GM18498 (cell line): ENCODE measurements at regions not wholly inside any gene's neighbourhood (a gene's known extent, or its start where the extent isn't known, plus 50 kb on each side); places are given as distances from the start of the nearest gene placed in this dataset.

ENCODE experiments used
- ATAC-seq: cut with Tn5 transposase; IDR thresholded peaks from one replicate; pipeline ENCODE4 v1.9.1; 2021; ENCODE audit warnings: mild to moderate bottlenecking, moderate library complexity; ENCODE audit not compliant: unreplicated experiment

DNA sequence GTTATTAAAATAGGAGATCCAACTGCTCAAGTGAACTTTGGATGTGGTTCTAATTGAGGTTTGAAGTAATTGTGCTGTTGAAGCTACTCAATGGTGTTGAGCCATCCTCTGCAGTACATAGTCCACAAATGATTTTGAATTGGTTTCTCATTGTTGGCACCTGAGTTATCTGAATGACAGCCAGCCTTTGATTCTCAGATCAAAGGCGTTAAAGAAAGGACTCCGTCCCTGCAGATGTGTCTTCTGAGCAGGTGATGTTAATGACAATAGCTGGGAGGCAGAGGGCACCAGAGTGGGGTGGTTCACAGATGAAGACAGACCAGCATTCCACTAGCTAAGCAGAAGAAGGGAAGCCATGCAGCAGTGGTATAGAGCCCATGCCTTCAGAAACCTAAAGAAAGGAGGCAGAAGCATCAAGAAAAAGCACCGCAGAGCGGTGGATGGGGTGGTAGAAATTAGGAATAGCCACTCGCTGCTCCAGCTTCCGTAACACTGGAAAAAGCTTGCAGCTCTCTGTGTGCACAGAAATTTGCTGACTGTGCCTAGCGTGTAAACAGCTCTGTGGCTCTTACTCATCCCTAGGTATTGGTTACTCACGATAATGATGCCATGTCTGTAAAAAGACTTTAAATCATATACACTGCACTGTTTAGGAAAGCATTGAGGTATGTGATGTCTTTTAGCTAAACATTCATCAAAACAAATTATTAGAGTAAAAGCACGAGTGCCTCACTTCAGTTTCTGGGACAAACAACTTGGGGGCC is 79.2 kb upstream of the CLCN4 start:
- no peak for ATAC-seq

- ATAC-seq: no peak
Measured at GRCh38 chrX:10078266-10078665, 78.5 kb upstream of the CLCN4 start.

GRCh38 chrX:10079231-10079630 is 77.5 kb upstream of the CLCN4 start:
- ATAC-seq: no peak

DNA sequence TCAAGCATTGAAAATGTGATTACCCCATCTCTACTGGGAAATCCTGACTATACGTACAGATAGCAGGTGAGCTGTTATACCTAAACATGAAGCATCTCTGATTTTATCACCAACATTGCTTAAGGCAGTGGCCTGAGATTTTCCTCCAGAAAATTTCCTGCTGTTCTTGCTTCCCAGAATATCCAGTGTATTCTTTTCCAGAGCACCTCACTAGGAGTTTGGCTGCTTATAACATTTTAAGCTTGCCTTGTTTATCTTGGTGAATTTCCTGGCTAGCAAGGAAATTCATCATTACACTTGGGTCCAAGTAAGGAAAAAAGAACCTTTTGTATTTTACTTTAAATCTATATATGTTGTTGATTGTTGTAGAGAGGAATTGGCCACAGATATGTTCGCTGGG is 73.0 kb upstream of the CLCN4 start:
- ATAC-seq: no peak

DNA sequence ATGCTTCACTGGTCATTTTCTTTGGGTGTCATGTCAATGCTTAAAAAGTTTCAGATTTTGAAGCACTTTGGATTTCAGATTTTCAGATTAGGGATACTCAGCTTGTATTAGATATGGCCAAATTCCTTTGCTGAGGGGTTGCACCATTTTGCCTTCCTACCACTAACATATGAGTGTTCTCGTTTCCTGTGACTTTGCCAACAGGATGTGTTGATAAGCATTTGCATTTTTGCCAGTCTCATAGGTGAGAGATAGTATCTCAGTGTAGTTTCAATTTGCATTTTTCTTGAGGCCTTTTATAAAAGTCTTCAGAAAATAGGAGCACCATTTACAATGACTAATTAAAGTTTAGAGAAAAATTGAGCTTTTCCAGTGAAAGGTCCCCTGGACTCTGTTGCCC is 71.6 kb upstream of the CLCN4 start:
- peak; percentile 61 for ATAC-seq

DNA sequence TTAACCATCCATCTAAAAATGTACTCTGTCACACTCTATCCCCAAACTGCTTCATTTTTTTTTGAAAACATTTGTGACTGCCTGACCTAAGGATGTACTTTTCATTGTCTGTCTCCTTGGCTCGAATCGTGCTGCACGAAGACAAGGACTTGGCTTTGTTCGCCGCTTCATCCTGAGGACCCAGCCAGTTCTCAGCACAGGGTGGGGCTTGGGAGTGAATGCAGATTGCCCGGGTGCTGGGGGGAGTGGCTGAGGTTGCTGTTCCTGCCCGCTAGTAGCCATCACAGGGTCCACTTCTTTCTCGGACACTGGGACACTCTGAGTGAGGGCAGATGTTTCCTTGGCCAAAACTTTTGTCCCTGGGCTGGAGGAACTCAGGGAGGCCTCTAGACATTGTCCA is 70.1 kb upstream of the CLCN4 start:
- ATAC-seq: no peak

DNA sequence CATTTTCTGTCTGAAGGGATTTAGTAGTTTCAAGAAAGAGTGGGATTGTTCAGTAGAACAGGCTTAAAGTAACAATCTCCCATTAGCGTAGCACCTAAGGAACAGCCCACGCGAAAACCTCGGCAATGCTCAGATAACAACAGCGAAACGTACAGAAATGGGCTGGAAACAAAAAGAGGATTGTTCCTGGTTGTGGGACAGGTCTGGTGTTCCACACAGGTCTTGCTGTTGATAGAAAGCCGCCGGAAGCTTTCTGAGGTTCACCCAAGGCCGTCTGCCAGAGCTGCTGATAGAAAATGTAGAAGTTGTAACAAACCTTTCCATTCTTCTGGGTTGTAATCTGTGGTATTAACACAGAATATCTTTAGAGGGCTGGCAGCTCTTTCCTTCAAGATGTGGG is 69.4 kb upstream of the CLCN4 start:
- no peak for ATAC-seq

- ATAC-seq: no peak
Measured at GRCh38 chrX:10089378-10089795, 67.4 kb upstream of the CLCN4 start.

GRCh38 chrX:10090319-10090718 is 66.5 kb upstream of the CLCN4 start:
- ATAC-seq: no peak

GRCh38 chrX:10095246-10095645 is 61.5 kb upstream of the CLCN4 start:
- no peak for ATAC-seq

- ATAC-seq: no peak
Measured at GRCh38 chrX:10095698-10096432, 60.9 kb upstream of the CLCN4 start.

- ATAC-seq: peak; percentile 93
Measured at GRCh38 chrX:10098270-10098713, 58.5 kb upstream of the CLCN4 start.

- no peak for ATAC-seq
Measured at GRCh38 chrX:10099411-10099810, 57.4 kb upstream of the CLCN4 start.

DNA sequence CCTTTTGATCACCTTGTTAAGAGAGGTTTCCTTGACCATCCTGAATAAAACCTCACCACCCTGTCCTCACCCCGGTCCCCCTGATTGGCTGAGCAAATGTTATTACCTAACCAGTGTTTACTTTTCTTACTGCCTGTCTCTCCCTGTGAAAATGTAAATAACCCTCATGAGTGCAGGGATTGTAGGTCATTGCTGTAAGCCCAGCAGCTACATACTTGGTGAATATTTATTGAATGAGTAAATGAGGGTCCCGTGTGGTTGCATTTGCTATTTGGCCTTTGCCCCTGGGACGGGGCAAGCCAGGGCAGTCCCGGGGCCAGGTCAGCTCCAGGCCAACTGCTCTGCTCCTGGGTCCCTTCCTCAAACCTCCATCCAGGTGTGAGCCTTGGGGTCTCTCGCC is 55.5 kb upstream of the CLCN4 start:
- ATAC-seq: no peak

DNA sequence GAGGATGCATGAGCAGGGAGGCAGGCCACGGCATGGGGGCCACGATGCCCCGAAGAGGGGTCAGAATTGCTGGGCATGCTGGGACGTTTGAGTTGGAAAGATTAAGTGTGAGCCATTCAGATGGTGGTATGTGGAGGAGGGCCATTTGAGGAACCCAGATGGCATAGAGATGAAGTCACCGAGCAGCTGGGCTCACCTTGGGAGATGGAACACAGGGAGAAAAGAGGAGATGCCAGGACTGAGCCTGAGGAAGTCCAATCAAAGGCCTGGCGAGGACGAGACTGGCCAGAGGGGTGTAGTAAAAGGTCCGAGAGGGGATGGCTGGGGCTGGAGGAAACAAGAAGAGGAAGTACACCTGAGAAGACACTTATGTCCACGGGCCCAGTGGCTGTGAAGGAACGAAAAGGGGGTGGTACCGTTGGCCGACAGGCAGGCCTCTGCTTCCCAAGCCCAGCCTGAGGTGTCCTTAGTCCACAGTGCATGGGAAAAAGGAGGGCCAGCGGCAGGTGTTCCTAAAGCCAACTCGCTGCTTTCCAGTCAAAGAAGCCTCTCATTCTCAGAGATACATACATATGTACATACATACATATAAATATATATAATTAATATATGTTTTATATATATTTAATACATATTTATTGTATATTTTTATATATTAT is 54.6 kb upstream of the CLCN4 start:
- ATAC-seq: no peak

- no peak for ATAC-seq
Measured at GRCh38 chrX:10103023-10103422, 53.8 kb upstream of the CLCN4 start.

GRCh38 chrX:10104958-10105658 is 51.7 kb upstream of the CLCN4 start:
- no peak for ATAC-seq

GRCh38 chrX:10106806-10107205 is 50.0 kb upstream of the CLCN4 start:
- ATAC-seq: peak; percentile 78
